ENCODE measurements at regions not wholly inside any gene's neighbourhood (a gene's known extent, or its start where the extent isn't known, plus 50 kb on each side); places are given as distances from the start of the nearest gene placed in this dataset.

- no peak overlapping the region for H3K4me3 ChIP-seq
- no peaks in the 10 kb centered on the region for H3K36me3 ChIP-seq
- no peaks in the 10 kb centered on the region for H3K9me3 ChIP-seq
- no peak for TF ChIP-seq POLR2A (IDR thresholded peaks at IDR 0.05)
- TF ChIP-seq, protein P1, sequence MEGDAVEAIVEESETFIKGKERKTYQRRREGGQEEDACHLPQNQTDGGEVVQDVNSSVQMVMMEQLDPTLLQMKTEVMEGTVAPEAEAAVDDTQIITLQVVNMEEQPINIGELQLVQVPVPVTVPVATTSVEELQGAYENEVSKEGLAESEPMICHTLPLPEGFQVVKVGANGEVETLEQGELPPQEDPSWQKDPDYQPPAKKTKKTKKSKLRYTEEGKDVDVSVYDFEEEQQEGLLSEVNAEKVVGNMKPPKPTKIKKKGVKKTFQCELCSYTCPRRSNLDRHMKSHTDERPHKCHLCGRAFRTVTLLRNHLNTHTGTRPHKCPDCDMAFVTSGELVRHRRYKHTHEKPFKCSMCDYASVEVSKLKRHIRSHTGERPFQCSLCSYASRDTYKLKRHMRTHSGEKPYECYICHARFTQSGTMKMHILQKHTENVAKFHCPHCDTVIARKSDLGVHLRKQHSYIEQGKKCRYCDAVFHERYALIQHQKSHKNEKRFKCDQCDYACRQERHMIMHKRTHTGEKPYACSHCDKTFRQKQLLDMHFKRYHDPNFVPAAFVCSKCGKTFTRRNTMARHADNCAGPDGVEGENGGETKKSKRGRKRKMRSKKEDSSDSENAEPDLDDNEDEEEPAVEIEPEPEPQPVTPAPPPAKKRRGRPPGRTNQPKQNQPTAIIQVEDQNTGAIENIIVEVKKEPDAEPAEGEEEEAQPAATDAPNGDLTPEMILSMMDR (IDR thresholded peaks at IDR 0.05), result no peak
- no peaks in the 10 kb centered on the region for H3K27me3 ChIP-seq
- DNase-seq, result no peak
- no peaks in the 10 kb centered on the region for H3K4me1 ChIP-seq
- no peak overlapping the region for H3K27ac ChIP-seq
Measured at GRCh38 chr1:82947278-82947677, 1051.7 kb downstream of the TTLL7 start.

- no peaks in the 10 kb centered on the region for H3K9me3 ChIP-seq
- no peak for DNase-seq
- no peak for TF ChIP-seq POLR2A (IDR thresholded peaks at IDR 0.05)
Measured at GRCh38 chr1:82946096-82946605, 1052.8 kb downstream of the TTLL7 start.

GRCh38 chr1:82944822-82945221, 1054.1 kb downstream of the TTLL7 start:
- Histone ChIP-seq H3K4me1 (no peaks in the 10 kb centered on the region), H3K27me3 (no peaks in the 10 kb centered on the region), H3K27ac (no peak overlapping the region), H3K36me3 (no peaks in the 10 kb centered on the region), H3K4me3 (no peak overlapping the region), H3K9me3 (no peaks in the 10 kb centered on the region)
- no peak for TF ChIP-seq POLR2A (IDR thresholded peaks at IDR 0.05)
- TF ChIP-seq, protein P1 (IDR thresholded peaks at IDR 0.05), result no peak
- no peak for DNase-seq

More at GRCh38 chr1:82946096-82946605, 1052.8 kb downstream of the TTLL7 start:
- no peaks in the 10 kb centered on the region for H3K36me3 ChIP-seq
- no peak overlapping the region for H3K4me3 ChIP-seq
- H3K27me3 ChIP-seq, result no peaks in the 10 kb centered on the region
- H3K27ac ChIP-seq, result no peak overlapping the region
- no peaks in the 10 kb centered on the region for H3K4me1 ChIP-seq

GRCh38 chr1:82934074-82934473, 1064.9 kb downstream of the TTLL7 start:
- DNase-seq, result no peak

DNA sequence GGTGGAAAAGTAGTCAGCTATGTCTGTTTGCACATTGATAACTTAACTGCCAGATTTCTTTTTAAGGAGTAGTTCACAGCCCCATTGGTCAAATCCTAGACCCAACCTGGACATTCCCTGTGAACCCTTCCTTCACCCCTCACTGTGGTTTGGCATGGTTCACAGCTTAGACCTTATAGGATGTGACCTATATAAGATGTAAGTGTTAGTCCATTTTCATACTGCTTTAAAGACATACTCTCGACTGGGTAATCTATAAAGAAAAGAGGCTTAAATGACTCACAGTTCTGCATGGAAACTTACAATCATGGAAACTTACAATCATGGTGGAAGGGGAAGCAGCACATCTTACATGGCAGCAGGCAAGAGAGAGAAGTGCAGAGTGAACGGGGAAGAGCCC, 1066.2 kb downstream of the TTLL7 start:
- Histone ChIP-seq H3K27me3 (no peaks in the 10 kb centered on the region), H3K4me1 (no peaks in the 10 kb centered on the region), H3K9me3 (no peaks in the 10 kb centered on the region), H3K36me3 (no peaks in the 10 kb centered on the region), H3K4me3 (no peak overlapping the region), H3K27ac (no peak overlapping the region)
- DNase-seq, result no peak
- TF ChIP-seq POLR2A (IDR thresholded peaks at IDR 0.05), result no peak
- TF ChIP-seq, protein P1 (IDR thresholded peaks at IDR 0.05), result no peak

More at GRCh38 chr1:82934074-82934473, 1064.9 kb downstream of the TTLL7 start:
- Histone ChIP-seq H3K4me1 (no peaks in the 10 kb centered on the region), H3K4me3 (no peak overlapping the region), H3K27ac (no peak overlapping the region), H3K27me3 (no peaks in the 10 kb centered on the region), H3K36me3 (no peaks in the 10 kb centered on the region), H3K9me3 (no peaks in the 10 kb centered on the region)
- no peak for TF ChIP-seq POLR2A (IDR thresholded peaks at IDR 0.05)
- TF ChIP-seq, protein P1 (IDR thresholded peaks at IDR 0.05), result no peak

GRCh38 chr1:82932207-82932606, 1066.7 kb downstream of the TTLL7 start:
- Histone ChIP-seq H3K36me3 (no peaks in the 10 kb centered on the region), H3K9me3 (no peaks in the 10 kb centered on the region), H3K27ac (no peak overlapping the region), H3K4me1 (no peaks in the 10 kb centered on the region), H3K4me3 (no peak overlapping the region), H3K27me3 (no peaks in the 10 kb centered on the region)
- no peak for DNase-seq
- TF ChIP-seq, protein P1 (IDR thresholded peaks at IDR 0.05), result no peak
- no peak for TF ChIP-seq POLR2A (IDR thresholded peaks at IDR 0.05)

All from Peyer's patch (tissue), 4 donors.